ENCODE measurements at regions not wholly inside any gene's neighbourhood (a gene's known extent, or its start where the extent isn't known, plus 50 kb on each side); places are given as distances from the start of the nearest gene placed in this dataset.

GRCh38 chr3:99256788-99257187 lies 355.3 kb upstream of the DCBLD2 start:
- TF ChIP-seq, protein P1, sequence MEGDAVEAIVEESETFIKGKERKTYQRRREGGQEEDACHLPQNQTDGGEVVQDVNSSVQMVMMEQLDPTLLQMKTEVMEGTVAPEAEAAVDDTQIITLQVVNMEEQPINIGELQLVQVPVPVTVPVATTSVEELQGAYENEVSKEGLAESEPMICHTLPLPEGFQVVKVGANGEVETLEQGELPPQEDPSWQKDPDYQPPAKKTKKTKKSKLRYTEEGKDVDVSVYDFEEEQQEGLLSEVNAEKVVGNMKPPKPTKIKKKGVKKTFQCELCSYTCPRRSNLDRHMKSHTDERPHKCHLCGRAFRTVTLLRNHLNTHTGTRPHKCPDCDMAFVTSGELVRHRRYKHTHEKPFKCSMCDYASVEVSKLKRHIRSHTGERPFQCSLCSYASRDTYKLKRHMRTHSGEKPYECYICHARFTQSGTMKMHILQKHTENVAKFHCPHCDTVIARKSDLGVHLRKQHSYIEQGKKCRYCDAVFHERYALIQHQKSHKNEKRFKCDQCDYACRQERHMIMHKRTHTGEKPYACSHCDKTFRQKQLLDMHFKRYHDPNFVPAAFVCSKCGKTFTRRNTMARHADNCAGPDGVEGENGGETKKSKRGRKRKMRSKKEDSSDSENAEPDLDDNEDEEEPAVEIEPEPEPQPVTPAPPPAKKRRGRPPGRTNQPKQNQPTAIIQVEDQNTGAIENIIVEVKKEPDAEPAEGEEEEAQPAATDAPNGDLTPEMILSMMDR (conservative IDR thresholded peaks at IDR 0.05; ENCODE audit: low read depth, low read length): no peak
- no peak for TF ChIP-seq EZH2 (IDR thresholded peaks at IDR 0.05; ENCODE audit: borderline replicate concordance, low read depth, low read length, poor library complexity, severe bottlenecking)
